Panc1 (cell line): ENCODE measurements at regions not wholly inside any gene's neighbourhood (a gene's known extent, or its start where the extent isn't known, plus 50 kb on each side); places are given as distances from the start of the nearest gene placed in this dataset.

ENCODE experiments used
- ATAC-seq: fragments of 200-7000 bp; cut with Tn5 transposase; 2 replicates; pipeline ENCODE4 v1.9.1; 2020; ENCODE audit warnings: mild to moderate bottlenecking, moderate library complexity
- BruUV-seq: library from RNA; stranded (reverse); fragments of 400-500 nt; replicated peaks from 2 replicates; lab custom pipeline; 2021; lab: Mats Ljungman, UMichigan
- CTCF ChIA-PET: fragments of 300-600 bp; sonication (Branson Sonifier 250); formaldehyde crosslinking; loops from one replicate; lab custom pipeline; 2022; ENCODE audit warnings: antibody characterized with exemption; lab: Charles Lee
- POLR2A ChIA-PET: fragments of 300-600 bp; sonication (Branson Sonifier 250); formaldehyde crosslinking; loops from one replicate; lab custom pipeline; 2022; ENCODE audit warnings: antibody characterized with exemption; lab: Charles Lee
- DNase-seq: peaks from one replicate; pipeline ENCODE4 v3.0.0-alpha.2; 2010; ENCODE audit warnings: low read depth, low spot score
- H3K27ac ChIP-seq: 2 replicates; pipeline ENCODE4 v1.5.1; 2011; ENCODE audit warnings: mild to moderate bottlenecking, low read length, inconsistent platforms
- H3K27me3 ChIP-seq: fragments of 200-500 bp; sonication (Bioruptor generic); 2 replicates; pipeline ENCODE4 v1.6.0; 2014; ENCODE audit warnings: low read length, inconsistent platforms; ENCODE audit not compliant: control insufficient read depth, insufficient read depth
- H3K36me3 ChIP-seq: fragments of 200-500 bp; sonication (Bioruptor generic); 2 replicates; pipeline ENCODE4 v1.5.1; 2014; ENCODE audit warnings: inconsistent platforms, mild to moderate bottlenecking, low read length, moderate library complexity; ENCODE audit not compliant: control insufficient read depth, insufficient read depth
- H3K4me1 ChIP-seq: 2 replicates; pipeline ENCODE4 v1.5.1; 2011; ENCODE audit warnings: inconsistent platforms, mild to moderate bottlenecking, low read length, moderate library complexity; ENCODE audit not compliant: control insufficient read depth, insufficient read depth
- H3K4me3 ChIP-seq, 2 experiments: 2 replicates each; pipeline ENCODE4 v1.5.1; 2011 to 2012; ENCODE audit warnings: low read depth in 2 of 2, low read length in 2 of 2, mild to moderate bottlenecking in 2 of 2, inconsistent platforms in 1 of 2, moderate library complexity in 1 of 2
- H3K9me3 ChIP-seq: fragments of 200-500 bp; sonication (Bioruptor generic); 2 replicates; pipeline ENCODE4 v1.5.1; 2014; ENCODE audit warnings: low read depth, mild to moderate bottlenecking, inconsistent platforms, low read length, moderate library complexity; ENCODE audit not compliant: control insufficient read depth, insufficient read depth
- POLR2AphosphoS5 ChIP-seq: IDR thresholded peaks from 2 replicates; pipeline ENCODE4 v1.6.1; 2012; ENCODE audit warnings: mild to moderate bottlenecking, low read depth, low read length, moderate library complexity
- SIN3A ChIP-seq: IDR thresholded peaks from 2 replicates; pipeline ENCODE4 v1.6.1; 2012; ENCODE audit warnings: low read depth, mild to moderate bottlenecking, low read length, moderate library complexity, borderline replicate concordance; ENCODE audit not compliant: insufficient read depth
- TCF7L2 ChIP-seq: IDR thresholded peaks from 2 replicates; pipeline ENCODE4 v1.6.1; 2011; ENCODE audit warnings: mild to moderate bottlenecking, low read depth, low read length, inconsistent platforms
- in situ Hi-C: cut with HindIII; loops from 2 replicates; pipeline ENCODE4 v1.10.0; 2016; ENCODE audit warnings: low sequenced_read_pairs, low pct_unique_long_range_greater_than_20kb
- intact Hi-C: fragments of 100-400 bp; cut with micrococcal nuclease; formaldehyde crosslinking; loops from one replicate; pipeline ENCODE4 v1.10.0; 2022; ENCODE audit not compliant: unreplicated experiment
- TF ChIP-seq, protein P1 (sequence below), 2 experiments: IDR thresholded peaks; 2 replicates each; pipeline ENCODE4 v1.6.1; 2011 to 2012; ENCODE audit warnings: low read depth in 2 of 2, control low read depth in 1 of 2, low read length in 1 of 2, mild to moderate bottlenecking in 1 of 2, moderate library complexity in 1 of 2; ENCODE audit not compliant: insufficient read depth in 1 of 2
- TF ChIP-seq, protein P2 (sequence below): fragments of 450-650 bp; IDR thresholded peaks from 2 replicates; pipeline ENCODE4 v1.5.1; 2017; ENCODE audit warnings: mild to moderate bottlenecking

DNA sequence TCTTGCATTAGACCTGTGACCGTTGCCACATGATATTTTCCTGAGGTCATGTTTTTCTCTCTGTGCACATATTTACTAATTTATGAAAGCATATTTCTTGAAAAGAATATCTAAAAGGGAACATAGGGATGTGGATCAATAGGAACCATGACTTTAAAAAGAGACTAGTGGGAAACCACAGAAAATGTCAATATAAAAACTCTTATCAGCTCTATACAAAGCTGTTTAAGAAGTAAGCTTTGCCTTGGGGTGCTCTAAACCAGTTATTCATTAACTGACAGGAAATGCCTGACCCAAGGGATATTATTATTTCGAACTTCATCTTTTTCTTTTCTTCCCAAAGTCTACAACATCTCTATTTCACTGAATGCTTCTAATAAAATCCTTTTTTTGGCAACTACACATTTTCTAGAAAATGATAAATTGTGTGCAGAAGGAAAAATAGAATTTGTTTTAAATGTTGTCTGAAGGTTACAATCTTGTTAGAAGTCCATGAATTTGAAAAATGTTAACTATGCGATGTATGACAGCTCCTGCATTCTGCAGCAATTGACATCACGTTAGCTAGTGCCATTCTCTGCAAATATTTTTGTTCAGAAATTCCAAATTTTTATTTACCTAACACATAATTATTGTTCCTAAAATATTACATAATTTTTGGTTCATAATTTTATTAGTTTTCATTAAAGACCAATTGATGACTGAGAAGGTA is 345.0 kb downstream of the SLC16A7 start:
- Histone ChIP-seq H3K9me3 (no peaks in the 10 kb centered on the region), H3K36me3 (no peaks in the 10 kb centered on the region), H3K4me1 (no peaks in the 10 kb centered on the region), H3K27ac (no peak overlapping the region), H3K27me3 (no peaks in the 10 kb centered on the region), H3K4me3 (no peak overlapping the region)
- BruUV-seq, result no TSS peak
- TF ChIP-seq TCF7L2, result no peak
- TF ChIP-seq, protein P1, sequence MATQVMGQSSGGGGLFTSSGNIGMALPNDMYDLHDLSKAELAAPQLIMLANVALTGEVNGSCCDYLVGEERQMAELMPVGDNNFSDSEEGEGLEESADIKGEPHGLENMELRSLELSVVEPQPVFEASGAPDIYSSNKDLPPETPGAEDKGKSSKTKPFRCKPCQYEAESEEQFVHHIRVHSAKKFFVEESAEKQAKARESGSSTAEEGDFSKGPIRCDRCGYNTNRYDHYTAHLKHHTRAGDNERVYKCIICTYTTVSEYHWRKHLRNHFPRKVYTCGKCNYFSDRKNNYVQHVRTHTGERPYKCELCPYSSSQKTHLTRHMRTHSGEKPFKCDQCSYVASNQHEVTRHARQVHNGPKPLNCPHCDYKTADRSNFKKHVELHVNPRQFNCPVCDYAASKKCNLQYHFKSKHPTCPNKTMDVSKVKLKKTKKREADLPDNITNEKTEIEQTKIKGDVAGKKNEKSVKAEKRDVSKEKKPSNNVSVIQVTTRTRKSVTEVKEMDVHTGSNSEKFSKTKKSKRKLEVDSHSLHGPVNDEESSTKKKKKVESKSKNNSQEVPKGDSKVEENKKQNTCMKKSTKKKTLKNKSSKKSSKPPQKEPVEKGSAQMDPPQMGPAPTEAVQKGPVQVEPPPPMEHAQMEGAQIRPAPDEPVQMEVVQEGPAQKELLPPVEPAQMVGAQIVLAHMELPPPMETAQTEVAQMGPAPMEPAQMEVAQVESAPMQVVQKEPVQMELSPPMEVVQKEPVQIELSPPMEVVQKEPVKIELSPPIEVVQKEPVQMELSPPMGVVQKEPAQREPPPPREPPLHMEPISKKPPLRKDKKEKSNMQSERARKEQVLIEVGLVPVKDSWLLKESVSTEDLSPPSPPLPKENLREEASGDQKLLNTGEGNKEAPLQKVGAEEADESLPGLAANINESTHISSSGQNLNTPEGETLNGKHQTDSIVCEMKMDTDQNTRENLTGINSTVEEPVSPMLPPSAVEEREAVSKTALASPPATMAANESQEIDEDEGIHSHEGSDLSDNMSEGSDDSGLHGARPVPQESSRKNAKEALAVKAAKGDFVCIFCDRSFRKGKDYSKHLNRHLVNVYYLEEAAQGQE (IDR thresholded peaks at IDR 0.05; ENCODE audit: insufficient read depth in 1 of 2, low read depth in 2 of 2, low read length in 1 of 2), result no peak
- TF ChIP-seq SIN3A, result no peak
- TF ChIP-seq, protein P2, sequence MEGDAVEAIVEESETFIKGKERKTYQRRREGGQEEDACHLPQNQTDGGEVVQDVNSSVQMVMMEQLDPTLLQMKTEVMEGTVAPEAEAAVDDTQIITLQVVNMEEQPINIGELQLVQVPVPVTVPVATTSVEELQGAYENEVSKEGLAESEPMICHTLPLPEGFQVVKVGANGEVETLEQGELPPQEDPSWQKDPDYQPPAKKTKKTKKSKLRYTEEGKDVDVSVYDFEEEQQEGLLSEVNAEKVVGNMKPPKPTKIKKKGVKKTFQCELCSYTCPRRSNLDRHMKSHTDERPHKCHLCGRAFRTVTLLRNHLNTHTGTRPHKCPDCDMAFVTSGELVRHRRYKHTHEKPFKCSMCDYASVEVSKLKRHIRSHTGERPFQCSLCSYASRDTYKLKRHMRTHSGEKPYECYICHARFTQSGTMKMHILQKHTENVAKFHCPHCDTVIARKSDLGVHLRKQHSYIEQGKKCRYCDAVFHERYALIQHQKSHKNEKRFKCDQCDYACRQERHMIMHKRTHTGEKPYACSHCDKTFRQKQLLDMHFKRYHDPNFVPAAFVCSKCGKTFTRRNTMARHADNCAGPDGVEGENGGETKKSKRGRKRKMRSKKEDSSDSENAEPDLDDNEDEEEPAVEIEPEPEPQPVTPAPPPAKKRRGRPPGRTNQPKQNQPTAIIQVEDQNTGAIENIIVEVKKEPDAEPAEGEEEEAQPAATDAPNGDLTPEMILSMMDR, result no peak
- TF ChIP-seq POLR2AphosphoS5, result no peak
- DNase-seq (no peak), ATAC-seq (no peak)
- in situ Hi-C loops (no loop called here), intact Hi-C loops (no loop called here)
- CTCF ChIA-PET, result no interaction called here
- POLR2A ChIA-PET, result no interaction called here

DNA sequence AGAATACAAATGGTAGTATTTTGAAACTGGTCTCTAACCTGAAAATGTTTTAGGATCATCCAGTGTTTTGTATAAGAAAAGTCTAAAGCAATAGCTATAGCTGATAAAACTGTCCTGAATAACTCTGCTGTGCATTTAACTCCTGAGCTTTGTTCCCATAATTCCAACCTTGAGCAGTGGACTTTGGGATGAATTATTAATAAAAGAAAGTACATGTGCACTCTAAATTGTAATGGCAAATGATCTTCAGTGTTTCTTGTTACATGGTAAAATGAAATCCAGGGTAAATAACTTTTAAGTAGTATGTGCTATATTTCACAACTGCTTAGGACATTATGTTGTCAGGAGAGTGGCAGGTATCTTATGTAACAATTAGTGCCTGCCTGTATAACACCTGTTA is 345.6 kb downstream of the SLC16A7 start:
- no peaks in the 10 kb centered on the region for H3K27me3 ChIP-seq
- intact Hi-C loops (no loop called here), in situ Hi-C loops (no loop called here)
- ATAC-seq (no peak), DNase-seq (no peak)
- ChIA-PET POLR2A (no interaction called here), CTCF (no interaction called here)
- TF ChIP-seq, protein P2, result no peak
- TF ChIP-seq, protein P1 (IDR thresholded peaks at IDR 0.05; ENCODE audit: insufficient read depth in 1 of 2, low read depth in 2 of 2, low read length in 1 of 2), result no peak
- TF ChIP-seq SIN3A, result no peak
- no peaks in the 10 kb centered on the region for H3K36me3 ChIP-seq
- no peak overlapping the region for H3K4me3 ChIP-seq
- no peaks in the 10 kb centered on the region for H3K4me1 ChIP-seq
- H3K9me3 ChIP-seq, result no peaks in the 10 kb centered on the region
- H3K27ac ChIP-seq, result no peak overlapping the region
- no TSS peak for BruUV-seq
